ENCODE measurements at regions not wholly inside any gene's neighbourhood (a gene's known extent, or its start where the extent isn't known, plus 50 kb on each side); places are given as distances from the start of the nearest gene placed in this dataset.

DNA sequence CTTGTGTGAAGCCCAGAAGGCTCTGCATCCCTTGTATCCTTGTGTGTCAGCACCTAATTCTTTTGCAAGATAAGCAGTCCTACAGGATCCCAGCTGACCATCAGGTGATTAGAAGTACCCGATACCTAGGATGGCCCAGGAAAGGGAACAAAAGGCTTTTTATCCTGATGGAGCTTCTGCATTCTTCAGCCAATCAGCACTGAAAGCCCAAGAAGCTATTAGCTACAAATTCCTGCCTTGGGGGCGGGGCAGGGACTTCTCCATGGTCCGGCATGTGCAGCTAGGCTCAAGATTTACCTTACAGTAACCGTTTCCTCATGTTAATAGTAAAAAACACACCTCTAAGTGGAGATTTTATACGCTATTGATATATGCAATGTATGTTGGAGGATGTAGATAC lies 264.6 kb upstream of the THUMPD2 start:
- TF ChIP-seq POLR2AphosphoS5 (IDR thresholded peaks at IDR 0.05) (no peak), POLR2A (IDR thresholded peaks at IDR 0.05) (no peak)
- TF ChIP-seq, protein P1, sequence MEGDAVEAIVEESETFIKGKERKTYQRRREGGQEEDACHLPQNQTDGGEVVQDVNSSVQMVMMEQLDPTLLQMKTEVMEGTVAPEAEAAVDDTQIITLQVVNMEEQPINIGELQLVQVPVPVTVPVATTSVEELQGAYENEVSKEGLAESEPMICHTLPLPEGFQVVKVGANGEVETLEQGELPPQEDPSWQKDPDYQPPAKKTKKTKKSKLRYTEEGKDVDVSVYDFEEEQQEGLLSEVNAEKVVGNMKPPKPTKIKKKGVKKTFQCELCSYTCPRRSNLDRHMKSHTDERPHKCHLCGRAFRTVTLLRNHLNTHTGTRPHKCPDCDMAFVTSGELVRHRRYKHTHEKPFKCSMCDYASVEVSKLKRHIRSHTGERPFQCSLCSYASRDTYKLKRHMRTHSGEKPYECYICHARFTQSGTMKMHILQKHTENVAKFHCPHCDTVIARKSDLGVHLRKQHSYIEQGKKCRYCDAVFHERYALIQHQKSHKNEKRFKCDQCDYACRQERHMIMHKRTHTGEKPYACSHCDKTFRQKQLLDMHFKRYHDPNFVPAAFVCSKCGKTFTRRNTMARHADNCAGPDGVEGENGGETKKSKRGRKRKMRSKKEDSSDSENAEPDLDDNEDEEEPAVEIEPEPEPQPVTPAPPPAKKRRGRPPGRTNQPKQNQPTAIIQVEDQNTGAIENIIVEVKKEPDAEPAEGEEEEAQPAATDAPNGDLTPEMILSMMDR (IDR thresholded peaks at IDR 0.05), result no peak
- Histone ChIP-seq H3K27ac (no peak overlapping the region), H3K36me3 (no peaks in the 10 kb centered on the region), H3K27me3 (replicated peaks; ENCODE audit: insufficient read depth) (no peaks in the 10 kb centered on the region), H3K4me3 (no peak overlapping the region), H3K4me1 (replicated peaks) (no peaks in the 10 kb centered on the region), H3K9me3 (no peaks in the 10 kb centered on the region)
- intact Hi-C loops (cut with DNase I), result no loop called here
- 82% methylated on average over 5 of the region's 5 CpGs for WGBS
- DNase-seq (ENCODE audit: low spot score), result no peak

DNA sequence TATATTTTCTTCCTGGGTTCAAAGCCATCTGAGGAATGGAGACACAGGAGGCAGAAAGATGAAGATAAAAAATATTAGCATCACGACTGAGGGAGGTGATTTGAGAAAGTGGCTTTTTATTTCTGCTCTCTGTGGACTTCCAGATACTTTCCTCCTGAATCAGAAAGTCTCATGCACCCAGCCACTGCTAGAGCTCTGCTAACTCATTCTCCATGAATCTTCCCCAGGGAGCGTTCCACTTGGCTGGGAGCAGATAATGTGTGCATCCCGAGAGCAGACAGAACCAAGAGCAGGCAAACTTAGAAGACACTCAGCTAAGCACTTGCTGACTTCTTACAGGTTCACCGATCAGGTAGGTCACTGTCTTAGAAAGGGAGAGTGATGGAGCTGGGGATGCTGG lies 264.1 kb upstream of the THUMPD2 start:
- Histone ChIP-seq H3K4me3 (no peak overlapping the region), H3K27ac (no peak overlapping the region), H3K27me3 (replicated peaks; ENCODE audit: insufficient read depth) (no peaks in the 10 kb centered on the region), H3K9me3 (no peaks in the 10 kb centered on the region), H3K4me1 (replicated peaks) (no peaks in the 10 kb centered on the region), H3K36me3 (no peaks in the 10 kb centered on the region)
- TF ChIP-seq POLR2A (IDR thresholded peaks at IDR 0.05) (no peak), POLR2AphosphoS5 (IDR thresholded peaks at IDR 0.05) (no peak)
- TF ChIP-seq, protein P1 (IDR thresholded peaks at IDR 0.05), result no peak
- intact Hi-C loops (cut with DNase I), result no loop called here
- DNase-seq (ENCODE audit: low spot score), result no peak
- 87% methylated on average over 4 of the region's 4 CpGs for WGBS

DNA sequence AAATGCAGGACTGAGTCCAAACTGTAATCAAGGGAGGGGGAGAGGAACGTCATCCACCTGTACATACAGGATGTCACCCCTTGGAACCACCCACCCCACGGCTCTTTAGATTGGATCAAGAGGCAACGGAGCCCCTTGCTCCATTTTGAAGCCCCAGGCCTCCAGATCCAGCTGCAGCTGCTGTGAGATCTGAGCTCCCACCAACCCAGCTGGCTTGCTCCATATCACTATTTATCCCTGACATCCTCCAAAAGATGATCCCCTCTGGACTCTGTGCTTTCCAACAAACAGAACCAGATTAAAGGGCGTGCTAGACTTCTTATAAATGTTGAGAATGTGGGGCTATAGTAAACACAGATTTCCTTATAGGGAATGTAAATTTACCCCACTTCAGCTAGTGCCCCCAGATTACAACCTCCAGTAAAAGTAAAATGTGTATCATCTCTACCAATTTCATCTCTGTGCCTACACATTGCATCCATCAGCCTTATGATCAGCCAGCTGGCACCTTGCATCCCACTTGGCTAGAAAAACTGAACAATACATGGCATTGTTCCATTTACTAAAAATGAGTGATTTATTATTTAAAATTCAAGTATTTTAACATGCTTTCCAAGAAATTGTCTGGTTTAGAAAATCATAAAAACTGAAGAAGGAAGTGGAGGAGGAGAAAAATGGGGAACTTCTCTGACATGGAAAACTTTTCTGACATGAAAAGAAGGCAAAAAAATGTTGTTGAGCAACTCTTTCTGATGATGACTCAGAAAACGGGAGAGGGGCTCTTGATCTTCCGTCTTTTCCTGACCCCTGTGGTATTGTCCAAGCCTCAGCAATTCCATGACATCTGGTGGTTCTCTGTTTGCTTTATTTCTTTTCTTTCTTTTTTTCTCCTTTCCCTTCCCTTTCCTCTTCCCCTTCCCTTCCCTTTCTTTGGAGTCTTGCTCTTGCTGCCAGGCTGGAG lies 262.6 kb upstream of the THUMPD2 start:
- no peak for DNase-seq (ENCODE audit: low spot score)
- Histone ChIP-seq H3K4me1 (replicated peaks) (no peaks in the 10 kb centered on the region), H3K27me3 (replicated peaks; ENCODE audit: insufficient read depth) (no peaks in the 10 kb centered on the region), H3K4me3 (no peak overlapping the region), H3K36me3 (no peaks in the 10 kb centered on the region), H3K9me3 (no peaks in the 10 kb centered on the region), H3K27ac (no peak overlapping the region)
- intact Hi-C loops (cut with DNase I), result no loop called here
- 55% methylated on average over 6 of the region's 6 CpGs for whole genome bisulfite sequencing
- TF ChIP-seq POLR2AphosphoS5 (IDR thresholded peaks at IDR 0.05), result no peak
- TF ChIP-seq, protein P1 (IDR thresholded peaks at IDR 0.05), result no peak
- TF ChIP-seq POLR2A (IDR thresholded peaks at IDR 0.05), result no peak

DNA sequence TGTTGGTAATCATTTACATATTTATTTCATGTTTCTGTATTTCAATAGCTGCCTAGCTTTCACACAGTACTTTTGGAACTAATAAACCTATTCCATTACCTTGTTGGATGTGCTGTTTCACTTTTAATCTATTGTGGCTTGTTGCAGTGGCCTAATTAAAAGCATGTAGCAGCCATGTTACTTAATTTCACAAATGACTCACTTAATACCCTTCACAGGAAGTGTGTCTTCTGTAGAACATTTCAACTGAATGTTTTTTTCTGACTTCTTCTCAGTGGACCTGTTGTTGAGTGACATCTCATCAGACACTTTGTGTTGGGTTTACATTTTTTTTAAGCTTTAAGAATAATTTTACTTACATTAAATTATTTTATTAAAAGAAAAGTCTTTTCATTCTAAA lies 260.5 kb upstream of the THUMPD2 start:
- Histone ChIP-seq H3K4me1 (replicated peaks) (no peaks in the 10 kb centered on the region), H3K4me3 (no peak overlapping the region)

More for the DNA sequence above, 260.5 kb upstream of the THUMPD2 start:
- H3K27me3 ChIP-seq (replicated peaks; ENCODE audit: insufficient read depth), result no peaks in the 10 kb centered on the region
- intact Hi-C loops (cut with DNase I), result no loop called here
- no peaks in the 10 kb centered on the region for H3K9me3 ChIP-seq
- no peaks in the 10 kb centered on the region for H3K36me3 ChIP-seq
- no peak overlapping the region for H3K27ac ChIP-seq
- no peak for DNase-seq (ENCODE audit: low spot score)
- TF ChIP-seq, protein P1 (IDR thresholded peaks at IDR 0.05), result no peak
- TF ChIP-seq POLR2AphosphoS5 (IDR thresholded peaks at IDR 0.05), result no peak
- no peak for TF ChIP-seq POLR2A (IDR thresholded peaks at IDR 0.05)
